SIG-M5 treated with dmso at 0.1 percent for 504 hours (cell line): ENCODE measurements at regions not wholly inside any gene's neighbourhood (a gene's known extent, or its start where the extent isn't known, plus 50 kb on each side); places are given as distances from the start of the nearest gene placed in this dataset.

ENCODE experiments used
- DNase-seq: peaks from one replicate; lab custom pipeline; 2025; ENCODE audit not compliant: unreplicated experiment; lab: John Stamatoyannopoulos, UW

GRCh38 chr13:31675440-31675953 lies 63.8 kb upstream of the RXFP2 start:
- DNase-seq, result no peak

GRCh38 chr13:31681133-31681532 lies 58.2 kb upstream of the RXFP2 start:
- DNase-seq, result no peak

- no peak for DNase-seq
Observed at GRCh38 chr13:31684466-31684865, 54.9 kb upstream of the RXFP2 start.

GRCh38 chr13:31686670-31687425 lies 52.5 kb upstream of the RXFP2 start:
- DNase-seq, result no peak
